ENCODE measurements at regions not wholly inside any gene's neighbourhood (a gene's known extent, or its start where the extent isn't known, plus 50 kb on each side); places are given as distances from the start of the nearest gene placed in this dataset.

DNA sequence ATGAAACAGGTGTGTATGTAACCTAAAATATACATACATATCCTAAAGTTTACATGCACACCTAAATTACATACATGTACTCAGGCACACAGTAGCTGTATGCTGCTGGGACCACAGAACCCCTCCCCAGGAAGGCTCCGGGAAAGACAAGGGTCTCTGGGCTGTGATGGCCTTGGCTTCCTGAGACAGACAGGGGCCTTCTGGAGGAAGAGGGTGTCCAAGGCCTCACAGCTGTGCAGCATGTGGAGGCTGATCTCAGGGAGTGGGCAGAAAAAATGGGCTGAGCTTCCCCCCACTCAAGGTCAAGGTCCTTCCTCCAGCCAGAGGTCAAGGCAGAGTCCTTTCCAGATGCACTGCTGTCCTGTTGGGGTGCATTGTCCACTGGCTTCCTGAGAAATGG, 129.1 kb upstream of the THBS2 start:
- no peak overlapping the region for H3K4me3 ChIP-seq (ENCODE audit: low read depth, low read length)
- H3K36me3 Mint-ChIP-seq (ENCODE audit: insufficient read depth, unreplicated experiment): no peaks in the 10 kb centered on the region
- DNase-seq: peak in 1 of 2 experiments; percentile 12
- H3K4me1 ChIP-seq: no peaks in the 10 kb centered on the region
- H3K36me3 ChIP-seq (ENCODE audit: control insufficient read depth, insufficient read depth, low read length): no peaks in the 10 kb centered on the region
- H3K9me3 Mint-ChIP-seq (ENCODE audit: unreplicated experiment): peaks cover 17% of the 10 kb centered on the region
- no peak overlapping the region for H3K27ac Mint-ChIP-seq (ENCODE audit: unreplicated experiment)
- no TSS peak for BruUV-seq (replicated peaks)
- no peaks in the 10 kb centered on the region for H3K27me3 Mint-ChIP-seq (ENCODE audit: insufficient read depth, unreplicated experiment)
- no peaks in the 10 kb centered on the region for H3K27me3 ChIP-seq (replicated peaks; ENCODE audit: control insufficient read depth, insufficient read depth, low read length)
- CTCF ChIA-PET: no interaction called here
- POLR2A ChIA-PET: no interaction called here
- H3K9me3 ChIP-seq: no peaks in the 10 kb centered on the region; the same call in 1 of the 2 replicates
- TF ChIP-seq, protein P1, sequence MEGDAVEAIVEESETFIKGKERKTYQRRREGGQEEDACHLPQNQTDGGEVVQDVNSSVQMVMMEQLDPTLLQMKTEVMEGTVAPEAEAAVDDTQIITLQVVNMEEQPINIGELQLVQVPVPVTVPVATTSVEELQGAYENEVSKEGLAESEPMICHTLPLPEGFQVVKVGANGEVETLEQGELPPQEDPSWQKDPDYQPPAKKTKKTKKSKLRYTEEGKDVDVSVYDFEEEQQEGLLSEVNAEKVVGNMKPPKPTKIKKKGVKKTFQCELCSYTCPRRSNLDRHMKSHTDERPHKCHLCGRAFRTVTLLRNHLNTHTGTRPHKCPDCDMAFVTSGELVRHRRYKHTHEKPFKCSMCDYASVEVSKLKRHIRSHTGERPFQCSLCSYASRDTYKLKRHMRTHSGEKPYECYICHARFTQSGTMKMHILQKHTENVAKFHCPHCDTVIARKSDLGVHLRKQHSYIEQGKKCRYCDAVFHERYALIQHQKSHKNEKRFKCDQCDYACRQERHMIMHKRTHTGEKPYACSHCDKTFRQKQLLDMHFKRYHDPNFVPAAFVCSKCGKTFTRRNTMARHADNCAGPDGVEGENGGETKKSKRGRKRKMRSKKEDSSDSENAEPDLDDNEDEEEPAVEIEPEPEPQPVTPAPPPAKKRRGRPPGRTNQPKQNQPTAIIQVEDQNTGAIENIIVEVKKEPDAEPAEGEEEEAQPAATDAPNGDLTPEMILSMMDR (IDR thresholded peaks at IDR 0.05; ENCODE audit: insufficient read depth in 1 of 2, low read depth in 1 of 2, low read length in 1 of 2, severe bottlenecking in 1 of 2, unreplicated experiment in 1 of 2): no peak
- intact Hi-C loops (cut with micrococcal nuclease; ENCODE audit: unreplicated experiment): no loop called here
- H3K4me3 Mint-ChIP-seq (ENCODE audit: unreplicated experiment): no peak overlapping the region
- H3K4me1 Mint-ChIP-seq (ENCODE audit: low read depth, unreplicated experiment): no peaks in the 10 kb centered on the region

DNA sequence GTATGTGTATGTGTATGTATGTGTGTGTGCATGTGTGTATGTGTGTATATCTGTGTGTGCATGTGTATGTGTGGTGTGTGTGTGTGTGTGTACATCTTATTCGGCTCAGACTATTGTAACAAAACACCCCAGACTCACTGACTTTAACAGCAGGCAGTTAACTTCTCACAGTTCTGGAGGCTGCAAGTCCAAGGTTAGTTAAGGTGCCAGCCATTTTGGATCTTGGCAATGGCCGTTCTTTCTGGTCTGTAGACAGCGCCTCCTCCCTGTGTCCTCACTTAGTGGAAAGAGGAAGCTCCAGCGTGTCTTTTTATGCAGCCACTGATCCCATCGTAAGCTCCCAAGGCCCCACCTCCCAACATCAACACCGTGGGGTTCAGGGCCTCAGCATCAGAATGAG, 128.3 kb upstream of the THBS2 start:
- POLR2A ChIA-PET: no interaction called here
- TF ChIP-seq, protein P1 (IDR thresholded peaks at IDR 0.05; ENCODE audit: insufficient read depth in 1 of 2, low read depth in 1 of 2, low read length in 1 of 2, severe bottlenecking in 1 of 2, unreplicated experiment in 1 of 2): no peak
- DNase-seq: peak in 1 of 2 experiments; percentile 7
- no peaks in the 10 kb centered on the region for H3K4me1 Mint-ChIP-seq (ENCODE audit: low read depth, unreplicated experiment)
- H3K4me3 Mint-ChIP-seq (ENCODE audit: unreplicated experiment): no peak overlapping the region
- no peaks in the 10 kb centered on the region; the same call in 1 of the 2 replicates for H3K9me3 ChIP-seq
- BruUV-seq (replicated peaks): no TSS peak
- peaks cover 21% of the 10 kb centered on the region for H3K9me3 Mint-ChIP-seq (ENCODE audit: unreplicated experiment)
- no peaks in the 10 kb centered on the region for H3K27me3 ChIP-seq (replicated peaks; ENCODE audit: control insufficient read depth, insufficient read depth, low read length)
- H3K27ac Mint-ChIP-seq (ENCODE audit: unreplicated experiment): no peak overlapping the region
- no peaks in the 10 kb centered on the region for H3K36me3 ChIP-seq (ENCODE audit: control insufficient read depth, insufficient read depth, low read length)
- H3K27me3 Mint-ChIP-seq (ENCODE audit: insufficient read depth, unreplicated experiment): no peaks in the 10 kb centered on the region
- CTCF ChIA-PET: no interaction called here
- intact Hi-C loops (cut with micrococcal nuclease; ENCODE audit: unreplicated experiment): no loop called here
- H3K36me3 Mint-ChIP-seq (ENCODE audit: insufficient read depth, unreplicated experiment): no peaks in the 10 kb centered on the region
- H3K4me1 ChIP-seq: no peaks in the 10 kb centered on the region
- H3K4me3 ChIP-seq (ENCODE audit: low read depth, low read length): no peak overlapping the region

DNA sequence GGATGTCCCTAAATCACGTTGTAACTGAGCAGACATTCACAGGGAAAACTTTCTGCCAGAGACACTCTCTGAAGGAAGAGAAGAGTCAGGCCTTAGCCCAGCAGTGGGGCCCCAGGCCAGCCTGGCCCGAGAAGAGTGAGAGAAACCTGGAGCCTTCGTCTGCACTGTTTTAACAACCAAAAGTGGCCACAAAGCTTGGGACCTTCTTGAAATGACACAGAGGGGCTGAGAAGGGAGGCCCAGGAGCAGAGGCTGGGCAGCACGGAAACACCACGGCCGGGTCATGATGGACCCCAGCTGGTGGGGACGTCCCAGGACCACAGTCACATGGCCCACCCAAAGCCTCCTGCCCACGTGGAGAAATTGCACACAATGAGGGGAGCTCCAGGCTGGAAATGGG, 126.8 kb upstream of the THBS2 start:
- Mint-ChIP-seq H3K4me3 (ENCODE audit: unreplicated experiment) (no peak overlapping the region), H3K9me3 (ENCODE audit: unreplicated experiment) (peaks cover 35% of the 10 kb centered on the region), H3K36me3 (ENCODE audit: insufficient read depth, unreplicated experiment) (no peaks in the 10 kb centered on the region), H3K4me1 (ENCODE audit: low read depth, unreplicated experiment) (no peaks in the 10 kb centered on the region), H3K27me3 (ENCODE audit: insufficient read depth, unreplicated experiment) (no peaks in the 10 kb centered on the region), H3K27ac (ENCODE audit: unreplicated experiment) (no peak overlapping the region)
- TF ChIP-seq, protein P1 (IDR thresholded peaks at IDR 0.05; ENCODE audit: insufficient read depth in 1 of 2, low read depth in 1 of 2, low read length in 1 of 2, severe bottlenecking in 1 of 2, unreplicated experiment in 1 of 2): no peak
- no peaks in the 10 kb centered on the region; the same call in 1 of the 2 replicates for H3K9me3 ChIP-seq
- DNase-seq: peak in 1 of 2 experiments; percentile 7
- no peaks in the 10 kb centered on the region for H3K27me3 ChIP-seq (replicated peaks; ENCODE audit: control insufficient read depth, insufficient read depth, low read length)
- no peaks in the 10 kb centered on the region for H3K36me3 ChIP-seq (ENCODE audit: control insufficient read depth, insufficient read depth, low read length)
- intact Hi-C loops (cut with micrococcal nuclease; ENCODE audit: unreplicated experiment): no loop called here
- no TSS peak for BruUV-seq (replicated peaks)
- H3K4me1 ChIP-seq: no peaks in the 10 kb centered on the region
- no peak overlapping the region for H3K4me3 ChIP-seq (ENCODE audit: low read depth, low read length)
- ChIA-PET POLR2A (no interaction called here), CTCF (no interaction called here)

Data from Caco-2 (cell line).